ENCODE measurements at regions not wholly inside any gene's neighbourhood (a gene's known extent, or its start where the extent isn't known, plus 50 kb on each side); places are given as distances from the start of the nearest gene placed in this dataset.

GRCh38 chr10:120984221-120984620, 133.1 kb downstream of the WDR11 start:
- TF ChIP-seq CTCF (IDR thresholded peaks at IDR 0.05; ENCODE audit: low read length) (no peak), EZH2 (IDR thresholded peaks at IDR 0.05; ENCODE audit: borderline replicate concordance, low read length) (no peak)
